Neural cell (in vitro differentiated cells): ENCODE measurements at regions not wholly inside any gene's neighbourhood (a gene's known extent, or its start where the extent isn't known, plus 50 kb on each side); places are given as distances from the start of the nearest gene placed in this dataset.
"Not testable (repeated sequence)": the region's sequence is repeated elsewhere in the genome, so short reads cannot be mapped to it uniquely, and the experiment has no call there.

Experiments used
- H2AFZ ChIP-seq: fragments of 200-600, 300-800 bp; sonication (generic), shearing (Covaris generic); 2 replicates; pipeline ENCODE4 v1.6.0; 2014; ENCODE audit warnings: low read depth, mild to moderate bottlenecking, antibody characterized with exemption, low read length, moderate library complexity
- H3F3A ChIP-seq: fragments of 200-600 bp; shearing (Covaris generic); 2 replicates; pipeline ENCODE4 v1.6.1; 2016; ENCODE audit warnings: mild to moderate bottlenecking, moderate library complexity, mixed read lengths, antibody characterized with exemption, low read length; ENCODE audit not compliant: insufficient read depth, poor library complexity, severe bottlenecking
- H3K27ac ChIP-seq: fragments of 200-600, 300-800 bp; sonication (generic), shearing (Covaris generic); 2 replicates; pipeline ENCODE4 v1.5.1; 2014; ENCODE audit warnings: mild to moderate bottlenecking, low read length, moderate library complexity
- H3K27me3 ChIP-seq: fragments of 300-800, 200-600 bp; sonication (generic), shearing (Covaris generic); 2 replicates; pipeline ENCODE4 v1.6.0; 2014; ENCODE audit warnings: mild to moderate bottlenecking, low read depth, low read length, moderate library complexity; ENCODE audit not compliant: insufficient read depth
- H3K36me3 ChIP-seq: fragments of 300-800, 200-600 bp; sonication (generic), shearing (Covaris generic); 2 replicates; pipeline ENCODE4 v1.5.1; 2014; ENCODE audit warnings: mild to moderate bottlenecking, antibody characterized with exemption, low read length, moderate library complexity; ENCODE audit not compliant: insufficient read depth
- H3K4me2 ChIP-seq: fragments of 300-800, 200-600 bp; sonication (generic), shearing (Covaris generic); 2 replicates; pipeline ENCODE4 v1.6.0; 2014; ENCODE audit warnings: mild to moderate bottlenecking, low read length
- H3K4me3 ChIP-seq: fragments of 300-800, 200-600 bp; sonication (generic), shearing (Covaris generic); 2 replicates; pipeline ENCODE4 v1.5.1; 2014; ENCODE audit warnings: mild to moderate bottlenecking, low read length, moderate library complexity
- H3K79me2 ChIP-seq: fragments of 200-600 bp; shearing (Covaris generic); replicated peaks from 2 replicates; pipeline ENCODE4 v1.6.0; 2014; ENCODE audit warnings: mild to moderate bottlenecking, low read length, moderate library complexity; ENCODE audit not compliant: insufficient read depth
- H3K9ac ChIP-seq: fragments of 300-800, 200-600 bp; sonication (generic), shearing (Covaris generic); 2 replicates; pipeline ENCODE4 v1.6.1; 2016; ENCODE audit warnings: mild to moderate bottlenecking, low read length, mixed read lengths
- H3K9me2 ChIP-seq: fragments of 200-600 bp; shearing (Covaris generic); 2 replicates; pipeline ENCODE4 v1.6.1; 2016; ENCODE audit warnings: mild to moderate bottlenecking, low read length, mixed read lengths; ENCODE audit not compliant: insufficient read depth
- H3K9me3 ChIP-seq: fragments of 200-600, 300-800 bp; sonication (generic), shearing (Covaris generic); 2 replicates; pipeline ENCODE4 v1.6.1; 2016; ENCODE audit warnings: mild to moderate bottlenecking, mixed run types, low read length, moderate library complexity, mixed read lengths
- H4K20me1 ChIP-seq: fragments of 200-600 bp; shearing (Covaris generic); 2 replicates; pipeline ENCODE4 v1.6.1; 2016; ENCODE audit warnings: mild to moderate bottlenecking, mixed run types; ENCODE audit not compliant: insufficient read depth
- EP300 ChIP-seq: fragments of 450-650 bp; conservative IDR thresholded peaks from 2 replicates; pipeline ENCODE4 v1.6.1; 2014; ENCODE audit warnings: antibody characterized with exemption, mild to moderate bottlenecking, moderate library complexity; ENCODE audit not compliant: poor library complexity, severe bottlenecking
- EZH2 ChIP-seq: fragments of 200-600, 300-800 bp; shearing (Covaris generic), sonication (generic); IDR thresholded peaks from 2 replicates; pipeline ENCODE4 v1.6.1; 2014; ENCODE audit warnings: antibody characterized with exemption, low read length, borderline replicate concordance, mild to moderate bottlenecking; ENCODE audit not compliant: insufficient read depth, poor library complexity, severe bottlenecking
- MXI1 ChIP-seq: fragments of 450-650 bp; conservative IDR thresholded peaks from 2 replicates; pipeline ENCODE4 v1.6.1; 2014; ENCODE audit warnings: antibody characterized with exemption, mild to moderate bottlenecking; ENCODE audit not compliant: poor library complexity, severe bottlenecking
- POLR2AphosphoS5 ChIP-seq: IDR thresholded peaks from 2 replicates; pipeline ENCODE4 v1.6.1; 2012
- RAD21 ChIP-seq: fragments of 450-650 bp; conservative IDR thresholded peaks from 2 replicates; pipeline ENCODE4 v1.6.1; 2014; ENCODE audit warnings: antibody characterized with exemption, mild to moderate bottlenecking, moderate library complexity
- SMC3 ChIP-seq: fragments of 450-650 bp; conservative IDR thresholded peaks from 2 replicates; pipeline ENCODE4 v1.6.1; 2014; ENCODE audit warnings: antibody characterized with exemption, mild to moderate bottlenecking, moderate library complexity; ENCODE audit not compliant: poor library complexity
- TAF1 ChIP-seq: IDR thresholded peaks from 2 replicates; pipeline ENCODE4 v1.6.1; 2012; ENCODE audit warnings: low read depth
- TF ChIP-seq, protein P1 (sequence below): IDR thresholded peaks from 2 replicates; pipeline ENCODE4 v1.6.1; 2012; ENCODE audit warnings: borderline replicate concordance

- no peak overlapping the region for H3K4me3 ChIP-seq
- H2AFZ ChIP-seq: no peak overlapping the region
- H3K9me3 ChIP-seq: no peaks in the 10 kb centered on the region
- no peaks in the 10 kb centered on the region for H3K27me3 ChIP-seq
- no peaks in the 10 kb centered on the region for H3K9me2 ChIP-seq
- H3K36me3 ChIP-seq: no peaks in the 10 kb centered on the region
- TF ChIP-seq SMC3 (no peak), TAF1 (no peak), EP300 (no peak), EZH2 (no peak), MXI1 (no peak)
- TF ChIP-seq, protein P1, sequence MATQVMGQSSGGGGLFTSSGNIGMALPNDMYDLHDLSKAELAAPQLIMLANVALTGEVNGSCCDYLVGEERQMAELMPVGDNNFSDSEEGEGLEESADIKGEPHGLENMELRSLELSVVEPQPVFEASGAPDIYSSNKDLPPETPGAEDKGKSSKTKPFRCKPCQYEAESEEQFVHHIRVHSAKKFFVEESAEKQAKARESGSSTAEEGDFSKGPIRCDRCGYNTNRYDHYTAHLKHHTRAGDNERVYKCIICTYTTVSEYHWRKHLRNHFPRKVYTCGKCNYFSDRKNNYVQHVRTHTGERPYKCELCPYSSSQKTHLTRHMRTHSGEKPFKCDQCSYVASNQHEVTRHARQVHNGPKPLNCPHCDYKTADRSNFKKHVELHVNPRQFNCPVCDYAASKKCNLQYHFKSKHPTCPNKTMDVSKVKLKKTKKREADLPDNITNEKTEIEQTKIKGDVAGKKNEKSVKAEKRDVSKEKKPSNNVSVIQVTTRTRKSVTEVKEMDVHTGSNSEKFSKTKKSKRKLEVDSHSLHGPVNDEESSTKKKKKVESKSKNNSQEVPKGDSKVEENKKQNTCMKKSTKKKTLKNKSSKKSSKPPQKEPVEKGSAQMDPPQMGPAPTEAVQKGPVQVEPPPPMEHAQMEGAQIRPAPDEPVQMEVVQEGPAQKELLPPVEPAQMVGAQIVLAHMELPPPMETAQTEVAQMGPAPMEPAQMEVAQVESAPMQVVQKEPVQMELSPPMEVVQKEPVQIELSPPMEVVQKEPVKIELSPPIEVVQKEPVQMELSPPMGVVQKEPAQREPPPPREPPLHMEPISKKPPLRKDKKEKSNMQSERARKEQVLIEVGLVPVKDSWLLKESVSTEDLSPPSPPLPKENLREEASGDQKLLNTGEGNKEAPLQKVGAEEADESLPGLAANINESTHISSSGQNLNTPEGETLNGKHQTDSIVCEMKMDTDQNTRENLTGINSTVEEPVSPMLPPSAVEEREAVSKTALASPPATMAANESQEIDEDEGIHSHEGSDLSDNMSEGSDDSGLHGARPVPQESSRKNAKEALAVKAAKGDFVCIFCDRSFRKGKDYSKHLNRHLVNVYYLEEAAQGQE: no peak
- no peak overlapping the region for H3K4me2 ChIP-seq
- no peaks in the 10 kb centered on the region for H3K79me2 ChIP-seq
- no peak overlapping the region for H3K9ac ChIP-seq
- no peaks in the 10 kb centered on the region for H4K20me1 ChIP-seq
- H3F3A ChIP-seq: no peaks in the 10 kb centered on the region
- no peak overlapping the region for H3K27ac ChIP-seq
These were observed 98.4 kb upstream of the USP25 start for GRCh38 chr21:15631342-15631741.

GRCh38 chr21:15634541-15634940, 95.2 kb upstream of the USP25 start:
- H3K36me3 ChIP-seq, H3K79me2 ChIP-seq, H2AFZ ChIP-seq: not testable (repeated sequence)

GRCh38 chr21:15638856-15639549, 90.8 kb upstream of the USP25 start:
- Histone ChIP-seq H3K36me3 (no peaks in the 10 kb centered on the region), H3K79me2 (no peaks in the 10 kb centered on the region), H3F3A (no peaks in the 10 kb centered on the region), H3K9ac (no peak overlapping the region), H3K27me3 (no peaks in the 10 kb centered on the region), H4K20me1 (no peaks in the 10 kb centered on the region), H3K9me3 (no peaks in the 10 kb centered on the region), H2AFZ (no peak overlapping the region), H3K27ac (no peak overlapping the region), H3K4me3 (no peak overlapping the region), H3K4me2 (no peak overlapping the region), H3K9me2 (no peaks in the 10 kb centered on the region)
- no peak for TF ChIP-seq EP300
- TF ChIP-seq RAD21: no peak
- no peak for TF ChIP-seq SMC3
- TF ChIP-seq TAF1: no peak
- TF ChIP-seq POLR2AphosphoS5: no peak

More at GRCh38 chr21:15634541-15634940, 95.2 kb upstream of the USP25 start:
- H4K20me1 ChIP-seq, H3K9me2 ChIP-seq, H3K4me3 ChIP-seq, H3K4me2 ChIP-seq, H3K27ac ChIP-seq, H3K27me3 ChIP-seq, H3F3A ChIP-seq, H3K9me3 ChIP-seq, H3K9ac ChIP-seq: not testable (repeated sequence)

- not testable (repeated sequence) for H2AFZ ChIP-seq, H4K20me1 ChIP-seq, H3K79me2 ChIP-seq, H3K9me3 ChIP-seq, H3K4me2 ChIP-seq, H3K9ac ChIP-seq, H3K36me3 ChIP-seq, H3K27ac ChIP-seq, H3F3A ChIP-seq, H3K27me3 ChIP-seq, H3K4me3 ChIP-seq, H3K9me2 ChIP-seq
These were observed 89.7 kb upstream of the USP25 start for GRCh38 chr21:15640113-15640512.
